Endodermal cell (in vitro differentiated cells): ENCODE measurements at regions not wholly inside any gene's neighbourhood (a gene's known extent, or its start where the extent isn't known, plus 50 kb on each side); places are given as distances from the start of the nearest gene placed in this dataset.

Experiments used
- DNase-seq: peaks from one replicate; pipeline ENCODE4 v3.0.0-alpha.2; 2017
- H3K27ac ChIP-seq: 2 replicates; pipeline ENCODE4 v1.5.1; 2013; ENCODE audit warnings: mild to moderate bottlenecking, low read depth, low read length, moderate library complexity
- H3K27me3 ChIP-seq: 2 replicates; pipeline ENCODE4 v1.6.1; 2013; ENCODE audit warnings: mild to moderate bottlenecking, low read length, moderate library complexity; ENCODE audit not compliant: insufficient read depth, control insufficient read depth, poor library complexity, severe bottlenecking
- H3K36me3 ChIP-seq: 2 replicates; pipeline ENCODE4 v1.7.0; 2013; ENCODE audit warnings: mild to moderate bottlenecking, low read length, moderate library complexity; ENCODE audit not compliant: control insufficient read depth, insufficient read depth
- H3K4me1 ChIP-seq: one replicate; pipeline ENCODE4 v1.7.0; 2013; ENCODE audit warnings: low read length; ENCODE audit not compliant: control insufficient read depth, insufficient read depth
- H3K4me3 ChIP-seq: 2 replicates; pipeline ENCODE4 v1.5.1; 2013; ENCODE audit warnings: mild to moderate bottlenecking, low read length, moderate library complexity
- H3K9ac ChIP-seq: 2 replicates; pipeline ENCODE4 v1.6.1; 2013; ENCODE audit warnings: mild to moderate bottlenecking, low read length, moderate library complexity; ENCODE audit not compliant: poor library complexity, severe bottlenecking; ENCODE audit errors: extremely low read depth
- H3K9me3 ChIP-seq: 2 replicates; pipeline ENCODE4 v1.6.1; 2013; ENCODE audit warnings: mild to moderate bottlenecking, low read length, moderate library complexity; ENCODE audit not compliant: control insufficient read depth
- H3K27ac Mint-ChIP-seq: 2 replicates; pipeline ENCODE4 v1.8.0; 2020; ENCODE audit warnings: mixed read lengths
- H3K27me3 Mint-ChIP-seq: 2 replicates; pipeline ENCODE4 v1.8.0; 2021; ENCODE audit warnings: mild to moderate bottlenecking, mixed read lengths; ENCODE audit not compliant: insufficient read depth
- H3K36me3 Mint-ChIP-seq: 2 replicates; pipeline ENCODE4 v1.8.0; 2020; ENCODE audit warnings: low read depth, mixed read lengths
- H3K4me1 Mint-ChIP-seq: 2 replicates; pipeline ENCODE4 v1.8.0; 2020; ENCODE audit warnings: mixed read lengths
- H3K4me3 Mint-ChIP-seq: 2 replicates; pipeline ENCODE4 v1.8.0; 2020; ENCODE audit warnings: mild to moderate bottlenecking, moderate library complexity, mixed read lengths
- H3K9me3 Mint-ChIP-seq: 2 replicates; pipeline ENCODE4 v1.8.0; 2020; ENCODE audit warnings: mild to moderate bottlenecking, mixed read lengths
- WGBS, 2 experiments: methylation state at CpG; one replicate each; pipeline versions ENCODE4 v1.1.5 to v1.1.7; 2013; ENCODE audit warnings: missing lambda C conversion rate in 2 of 2, mixed read lengths in 1 of 2; ENCODE audit not compliant: insufficient coverage in 1 of 2, insufficient read length in 1 of 2; 5-methylcytosine and 5-hydroxymethylcytosine counted together
- TF ChIP-seq, protein P1 (sequence below): fragments of 200-600 bp; sonication (generic); conservative IDR thresholded peaks from 2 replicates; pipeline ENCODE4 v1.5.0; 2021; ENCODE audit warnings: antibody characterized with exemption, mild to moderate bottlenecking

GRCh38 chr20:24815196-24815815, 133.8 kb upstream of the CST7 start:
- no peaks in the 10 kb centered on the region for H3K27me3 ChIP-seq
- Mint-ChIP-seq H3K9me3 (no peaks in the 10 kb centered on the region), H3K36me3 (no peaks in the 10 kb centered on the region), H3K4me3 (no peak overlapping the region), H3K27me3 (no peaks in the 10 kb centered on the region), H3K4me1 (no peaks in the 10 kb centered on the region), H3K27ac (no peak overlapping the region)
- DNase-seq: no peak
- no peaks in the 10 kb centered on the region for H3K36me3 ChIP-seq
- no peak overlapping the region for H3K4me3 ChIP-seq
- TF ChIP-seq, protein P1, sequence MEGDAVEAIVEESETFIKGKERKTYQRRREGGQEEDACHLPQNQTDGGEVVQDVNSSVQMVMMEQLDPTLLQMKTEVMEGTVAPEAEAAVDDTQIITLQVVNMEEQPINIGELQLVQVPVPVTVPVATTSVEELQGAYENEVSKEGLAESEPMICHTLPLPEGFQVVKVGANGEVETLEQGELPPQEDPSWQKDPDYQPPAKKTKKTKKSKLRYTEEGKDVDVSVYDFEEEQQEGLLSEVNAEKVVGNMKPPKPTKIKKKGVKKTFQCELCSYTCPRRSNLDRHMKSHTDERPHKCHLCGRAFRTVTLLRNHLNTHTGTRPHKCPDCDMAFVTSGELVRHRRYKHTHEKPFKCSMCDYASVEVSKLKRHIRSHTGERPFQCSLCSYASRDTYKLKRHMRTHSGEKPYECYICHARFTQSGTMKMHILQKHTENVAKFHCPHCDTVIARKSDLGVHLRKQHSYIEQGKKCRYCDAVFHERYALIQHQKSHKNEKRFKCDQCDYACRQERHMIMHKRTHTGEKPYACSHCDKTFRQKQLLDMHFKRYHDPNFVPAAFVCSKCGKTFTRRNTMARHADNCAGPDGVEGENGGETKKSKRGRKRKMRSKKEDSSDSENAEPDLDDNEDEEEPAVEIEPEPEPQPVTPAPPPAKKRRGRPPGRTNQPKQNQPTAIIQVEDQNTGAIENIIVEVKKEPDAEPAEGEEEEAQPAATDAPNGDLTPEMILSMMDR: no peak
- no peaks in the 10 kb centered on the region for H3K4me1 ChIP-seq
- H3K9me3 ChIP-seq: no peaks in the 10 kb centered on the region
- no peak overlapping the region for H3K9ac ChIP-seq
- no peak overlapping the region for H3K27ac ChIP-seq
- WGBS, 2 experiments: 87 to 93% methylated on average over 9 to 16 of the region's 16 CpGs

DNA sequence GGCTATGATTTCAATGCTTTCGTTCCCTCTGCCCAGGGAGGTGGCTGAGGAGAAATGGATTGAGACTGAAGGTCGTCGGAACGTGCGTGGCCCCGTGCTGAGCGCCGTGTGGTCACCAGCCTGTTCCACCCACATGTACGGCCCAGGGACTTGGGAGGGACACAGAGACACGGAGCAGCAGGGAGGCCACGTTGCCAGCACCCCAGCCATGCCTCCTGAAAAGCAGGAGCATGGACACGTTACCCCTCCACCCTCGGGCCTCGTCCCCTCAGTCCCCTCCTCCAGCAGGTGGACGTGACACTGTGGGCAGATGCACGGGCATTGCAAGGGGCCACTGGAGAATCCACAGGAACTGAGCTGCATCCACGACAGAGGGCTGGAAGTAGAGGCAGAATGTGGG, 133.1 kb upstream of the CST7 start:
- Histone ChIP-seq H3K27ac (no peak overlapping the region), H3K4me3 (no peak overlapping the region), H3K27me3 (no peaks in the 10 kb centered on the region), H3K36me3 (no peaks in the 10 kb centered on the region), H3K9me3 (no peaks in the 10 kb centered on the region), H3K9ac (no peak overlapping the region), H3K4me1 (no peaks in the 10 kb centered on the region)
- TF ChIP-seq, protein P1: no peak
- no peak for DNase-seq
- WGBS, 2 experiments: 92 to 94% methylated on average over 11 to 17 of the region's 17 CpGs
- H3K27me3 Mint-ChIP-seq: no peaks in the 10 kb centered on the region
- H3K9me3 Mint-ChIP-seq: no peaks in the 10 kb centered on the region
- H3K36me3 Mint-ChIP-seq: no peaks in the 10 kb centered on the region
- H3K4me1 Mint-ChIP-seq: no peaks in the 10 kb centered on the region
- H3K4me3 Mint-ChIP-seq: no peak overlapping the region
- no peak overlapping the region for H3K27ac Mint-ChIP-seq

- no peaks in the 10 kb centered on the region for H3K4me1 Mint-ChIP-seq
- no peaks in the 10 kb centered on the region for H3K9me3 Mint-ChIP-seq
- H3K27ac Mint-ChIP-seq: no peak overlapping the region
- Histone ChIP-seq H3K4me3 (no peak overlapping the region), H3K27ac (no peak overlapping the region), H3K4me1 (no peaks in the 10 kb centered on the region), H3K9me3 (no peaks in the 10 kb centered on the region), H3K36me3 (no peaks in the 10 kb centered on the region), H3K27me3 (no peaks in the 10 kb centered on the region), H3K9ac (no peak overlapping the region)
- no peak for DNase-seq
- H3K27me3 Mint-ChIP-seq: no peaks in the 10 kb centered on the region
- TF ChIP-seq, protein P1: no peak
- WGBS, 2 experiments: 72 to 94% methylated on average over 5 to 6 of the region's 6 CpGs
- H3K4me3 Mint-ChIP-seq: no peak overlapping the region
- no peaks in the 10 kb centered on the region for H3K36me3 Mint-ChIP-seq
These were observed 132.6 kb upstream of the CST7 start for GRCh38 chr20:24816431-24816830.
